ENCODE measurements at regions not wholly inside any gene's neighbourhood (a gene's known extent, or its start where the extent isn't known, plus 50 kb on each side); places are given as distances from the start of the nearest gene placed in this dataset.

- Histone ChIP-seq H3K9me2 (ENCODE audit: insufficient read depth) (peaks cover 4% of the 10 kb centered on the region; the same call in 1 of the 2 replicates), H3K27ac (ENCODE audit: low read depth) (no peak overlapping the region), H3K36me3 (ENCODE audit: insufficient read depth) (peaks cover 13% of the 10 kb centered on the region; the same call in 1 of the 2 replicates), H3K27me3 (ENCODE audit: insufficient read depth) (no peaks in the 10 kb centered on the region), H3F3A (replicated peaks; ENCODE audit: low read depth) (no peaks in the 10 kb centered on the region), H3K4me2 (no peak overlapping the region), H3K79me2 (replicated peaks; ENCODE audit: insufficient read depth) (no peaks in the 10 kb centered on the region), H3K4me1 (ENCODE audit: insufficient read depth) (no peaks in the 10 kb centered on the region), H2AFZ (no peak overlapping the region), H3K4me3 (no peak overlapping the region), H4K20me1 (replicated peaks; ENCODE audit: insufficient read depth) (no peaks in the 10 kb centered on the region)
- DNase-seq (ENCODE audit: low spot score) (no peak), ATAC-seq (no peak)
- TF ChIP-seq CREB1 (CRISPR knock-in tag; IDR thresholded peaks at IDR 0.05; ENCODE audit: low read depth) (no peak), JUNB (IDR thresholded peaks at IDR 0.05; ENCODE audit: unreplicated experiment) (no peak), NANOG (IDR thresholded peaks at IDR 0.05; ENCODE audit: borderline replicate concordance) (no peak), REST (IDR thresholded peaks at IDR 0.05; ENCODE audit: unreplicated experiment) (no peak), ETS1 (IDR thresholded peaks at IDR 0.05) (no peak), CTCF (conservative IDR thresholded peaks at IDR 0.05; ENCODE audit: low read depth in 2 of 2) (no peak), ZNF331 (CRISPR knock-in tag; IDR thresholded peaks at IDR 0.05; ENCODE audit: low read depth) (no peak), ZNF462 (CRISPR knock-in tag; IDR thresholded peaks at IDR 0.05) (no peak), POLR2AphosphoS5 (IDR thresholded peaks at IDR 0.05; ENCODE audit: low read depth) (no peak), ZNF114 (CRISPR knock-in tag; IDR thresholded peaks at IDR 0.05) (no peak)
- H3K36me3 Mint-ChIP-seq (ENCODE audit: low read depth): peaks cover 25% of the 10 kb centered on the region
- no peaks in the 10 kb centered on the region for H3K27me3 Mint-ChIP-seq (ENCODE audit: insufficient read depth, low read depth, poor library complexity)
- H3K27ac Mint-ChIP-seq: no peak overlapping the region
- no peak overlapping the region for H3K4me3 Mint-ChIP-seq
- peaks cover 37% of the 10 kb centered on the region for H3K9me3 Mint-ChIP-seq
- H3K4me1 Mint-ChIP-seq: no peaks in the 10 kb centered on the region
These were observed 1177.4 kb upstream of the GBE1 start for GRCh38 chr3:82938821-82939328.
